Stimulated activated CD4-positive, alpha-beta T cell treated with anti-CD3 and anti-CD28 coated beads, Interleukin-1b, Interleukin-23, amount 100 ng/mL, for 1 hour (primary cell): ENCODE measurements at regions not wholly inside any gene's neighbourhood (a gene's known extent, or its start where the extent isn't known, plus 50 kb on each side); places are given as distances from the start of the nearest gene placed in this dataset.

Experiments used
- DNase-seq, 2 donors: peaks; one replicate each; pipeline ENCODE4 v3.0.0-alpha.2; 2020; ENCODE audit warnings: low read depth in 2 of 2

DNA sequence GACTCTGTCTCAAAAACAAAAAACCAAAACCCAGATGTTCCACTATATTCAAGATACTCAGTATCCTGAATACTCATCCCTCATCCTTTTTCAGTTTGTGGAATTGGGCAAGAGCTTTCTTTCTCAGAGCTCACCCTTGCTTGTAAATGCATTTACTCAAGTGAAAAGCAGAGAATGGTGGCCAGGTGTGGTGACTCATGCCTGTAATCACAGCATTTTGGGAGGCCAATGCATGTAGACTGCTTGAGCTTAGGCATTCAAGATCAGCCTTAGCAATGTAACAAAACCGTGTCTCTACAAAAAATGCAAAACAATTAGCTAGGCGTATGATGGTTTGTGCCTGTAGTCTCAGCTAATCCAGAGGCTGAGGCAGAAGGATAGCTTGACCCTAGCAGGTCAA is 553.2 kb upstream of the AMELY start:
- no peak for DNase-seq

DNA sequence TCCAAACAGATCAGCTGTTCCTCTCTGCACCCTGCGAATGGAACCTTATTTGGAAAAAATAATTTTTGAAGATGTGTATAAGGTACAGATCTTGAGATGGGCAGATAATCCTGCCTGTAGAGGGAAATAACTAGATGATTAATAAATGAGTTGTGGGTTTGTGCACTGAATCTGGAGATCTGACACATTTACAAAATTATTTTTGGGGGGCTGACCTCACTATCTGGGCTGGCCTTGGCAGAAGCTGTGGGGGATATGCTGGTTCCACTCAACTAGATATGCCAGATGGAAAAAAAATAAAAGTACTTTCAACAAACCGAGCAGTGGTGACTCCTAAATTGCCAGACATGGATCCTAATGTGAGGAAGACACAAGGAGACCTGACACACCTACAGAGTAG is 552.2 kb upstream of the AMELY start:
- no peak for DNase-seq

DNA sequence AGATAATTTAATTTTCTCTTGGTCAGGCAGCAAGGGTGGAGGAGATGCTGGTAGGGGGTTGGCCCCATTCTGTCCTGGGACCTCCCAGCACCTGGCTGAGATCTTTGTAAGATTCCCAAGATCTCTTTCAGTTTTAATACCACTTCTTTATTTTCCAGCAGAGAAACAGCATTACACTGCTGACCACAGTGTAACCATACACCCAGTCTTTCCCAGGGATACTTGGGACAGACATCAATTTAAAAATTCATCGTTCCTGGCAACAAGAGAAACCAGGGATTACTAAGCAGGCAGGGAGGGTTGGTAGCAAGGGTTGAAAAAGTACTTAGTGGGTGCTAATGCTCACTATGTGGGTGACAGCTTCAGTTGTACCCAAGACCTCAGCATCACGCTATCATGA is 551.6 kb upstream of the AMELY start:
- DNase-seq = no peak

GRCh38 chrY:7462657-7463056 is 551.1 kb upstream of the AMELY start:
- no peak for DNase-seq

DNA sequence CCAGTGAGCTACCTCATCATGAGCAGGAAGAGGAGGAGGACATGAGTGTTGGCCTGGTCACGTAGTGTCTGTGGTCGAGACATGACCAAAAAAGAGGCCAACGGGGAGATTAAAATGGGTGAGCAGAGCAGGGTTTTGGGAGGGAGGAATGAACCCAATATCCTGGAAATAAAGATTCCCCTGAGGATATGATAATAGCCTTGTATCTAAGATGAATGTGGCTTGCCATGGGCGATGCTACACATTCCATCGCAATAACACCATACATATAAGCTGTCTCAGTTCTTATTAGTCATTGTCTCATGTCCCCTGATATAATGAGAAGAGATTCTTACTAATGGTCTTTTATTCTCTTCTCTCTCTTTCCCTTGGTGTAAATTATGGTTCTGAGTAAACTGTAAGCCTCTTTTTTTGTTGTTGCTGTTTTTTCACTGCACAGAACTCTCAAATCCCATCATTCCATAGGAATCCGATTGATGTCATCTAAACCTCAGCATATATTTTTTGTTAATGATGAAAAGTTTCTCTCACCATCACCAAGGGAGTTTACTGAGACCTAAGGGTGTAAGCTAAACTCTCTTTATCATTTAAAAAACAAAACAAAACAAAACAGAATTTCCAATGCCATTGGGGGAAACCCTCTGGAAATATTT is 550.4 kb upstream of the AMELY start:
- no peak for DNase-seq

- no peak for DNase-seq
Observed at GRCh38 chrY:7459802-7460201, 548.2 kb upstream of the AMELY start.

DNA sequence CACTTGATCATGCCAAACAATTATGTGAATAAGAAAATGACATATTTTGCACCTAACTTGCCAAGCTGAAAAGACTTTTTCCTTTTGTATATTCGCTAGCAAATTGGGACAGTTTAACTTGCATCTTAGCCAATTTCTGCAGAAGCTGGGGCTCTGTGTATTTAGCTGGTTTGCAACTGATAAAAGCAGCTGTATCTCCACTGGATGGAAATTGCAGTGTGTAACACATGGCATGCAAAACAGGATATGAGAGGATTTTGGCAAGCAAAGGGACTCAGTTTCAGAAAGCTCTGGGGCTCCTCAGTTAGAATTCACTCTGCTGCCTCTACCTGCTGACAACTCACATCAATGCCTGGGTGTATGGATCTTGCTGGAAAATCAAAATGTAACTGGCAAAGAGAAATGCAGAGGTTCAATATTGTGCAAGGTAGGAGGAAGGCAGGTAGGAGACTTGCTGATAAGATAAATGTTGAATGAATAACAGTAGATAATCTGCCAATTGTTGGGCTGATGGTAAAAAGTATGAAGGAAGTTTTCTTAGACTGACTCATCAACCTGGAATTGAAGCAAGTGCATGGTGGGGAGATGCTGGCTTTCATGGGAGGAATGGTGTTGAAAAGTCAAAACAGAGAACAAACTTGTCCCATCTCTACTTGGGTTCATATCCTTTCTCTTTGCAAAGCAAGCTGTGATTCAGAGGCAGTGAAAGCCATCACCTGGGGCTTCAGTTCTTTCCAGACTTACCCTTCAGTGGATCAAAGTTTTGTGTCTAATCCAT is 546.9 kb upstream of the AMELY start:
- no peak for DNase-seq

GRCh38 chrY:7457286-7458015 is 545.9 kb upstream of the AMELY start:
- DNase-seq = no peak

- no peak for DNase-seq
Observed at GRCh38 chrY:7455626-7456025, 544.1 kb upstream of the AMELY start.

- DNase-seq = no peak
Observed at GRCh38 chrY:7453336-7453735, 541.8 kb upstream of the AMELY start.

DNA sequence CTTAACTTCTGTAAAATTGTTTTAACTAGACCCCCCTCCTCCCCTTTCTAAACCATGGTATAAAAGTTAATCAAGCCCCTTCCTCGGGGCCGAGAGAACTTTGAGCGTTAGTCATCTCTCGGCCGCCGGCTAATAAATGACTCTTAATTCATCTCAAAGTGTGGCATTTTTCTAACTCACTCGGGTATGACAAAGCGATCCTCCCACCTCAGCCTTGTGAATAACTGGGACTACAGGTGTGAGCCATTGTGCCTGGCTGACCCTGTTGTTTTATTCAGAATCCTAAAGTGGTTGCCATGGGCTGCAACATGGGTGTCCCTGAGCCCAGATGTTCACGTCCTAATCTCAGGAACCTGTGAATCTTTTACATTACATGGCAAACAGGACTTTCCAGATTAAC is 540.7 kb upstream of the AMELY start:
- DNase-seq = no peak

DNA sequence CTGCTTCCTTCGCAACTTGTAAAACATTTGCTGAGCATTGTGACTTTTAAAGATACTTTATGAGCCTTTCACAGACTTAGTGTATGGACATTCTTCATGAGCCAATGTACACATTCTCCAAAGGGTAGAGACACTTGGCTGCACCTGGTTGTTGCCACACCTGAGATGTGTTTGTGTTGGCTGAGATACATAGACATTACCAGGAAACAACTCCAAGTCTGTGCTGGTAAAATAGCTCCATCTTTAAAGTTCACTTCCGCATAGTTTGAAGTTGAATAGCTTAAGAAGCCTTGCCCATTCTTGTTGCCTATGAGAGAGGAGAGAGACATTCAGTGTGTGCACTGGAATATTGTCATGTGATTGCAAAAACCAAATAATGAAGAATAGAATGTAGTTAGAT is 538.3 kb upstream of the AMELY start:
- DNase-seq = no peak

DNA sequence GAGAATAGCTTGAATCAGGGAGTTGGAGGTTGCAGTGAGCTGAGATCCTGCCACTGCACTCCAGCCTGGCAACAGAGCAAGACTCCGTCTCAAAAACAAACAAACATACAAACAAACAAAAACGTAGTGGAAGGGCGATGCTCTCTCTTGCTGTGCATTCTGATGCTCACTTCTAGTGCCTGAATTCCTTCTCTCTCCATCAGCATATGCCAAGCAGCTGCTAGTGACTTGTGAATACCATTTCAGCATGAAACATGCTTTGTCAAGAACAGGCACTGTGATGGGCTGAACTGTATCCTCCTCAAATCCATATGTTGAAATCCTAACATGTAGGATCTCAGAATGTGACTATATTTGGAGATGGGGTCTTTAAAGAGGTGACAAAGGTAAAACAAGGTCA is 537.1 kb upstream of the AMELY start:
- DNase-seq = no peak

- no peak for DNase-seq
Observed at GRCh38 chrY:7447881-7448516, 536.4 kb upstream of the AMELY start.

DNA sequence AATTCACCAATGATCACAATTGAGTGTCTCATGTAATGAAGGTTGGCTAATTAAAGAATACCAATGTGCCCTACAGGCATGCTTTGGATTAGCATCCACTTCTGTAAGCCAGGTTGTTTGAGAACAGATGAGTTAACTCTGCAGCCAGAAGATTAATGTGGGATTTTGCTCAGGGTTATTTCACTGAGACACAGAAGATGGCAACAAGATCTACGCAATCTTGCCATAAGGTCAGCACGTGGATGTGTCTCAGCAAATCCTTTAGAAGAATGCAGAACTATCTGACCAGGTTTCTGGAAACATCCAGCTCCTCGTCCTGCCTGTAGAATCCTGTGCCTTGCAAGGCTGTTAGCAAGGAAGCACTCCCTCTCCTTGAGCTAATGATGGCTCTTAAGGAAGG is 532.6 kb upstream of the AMELY start:
- no peak for DNase-seq

DNA sequence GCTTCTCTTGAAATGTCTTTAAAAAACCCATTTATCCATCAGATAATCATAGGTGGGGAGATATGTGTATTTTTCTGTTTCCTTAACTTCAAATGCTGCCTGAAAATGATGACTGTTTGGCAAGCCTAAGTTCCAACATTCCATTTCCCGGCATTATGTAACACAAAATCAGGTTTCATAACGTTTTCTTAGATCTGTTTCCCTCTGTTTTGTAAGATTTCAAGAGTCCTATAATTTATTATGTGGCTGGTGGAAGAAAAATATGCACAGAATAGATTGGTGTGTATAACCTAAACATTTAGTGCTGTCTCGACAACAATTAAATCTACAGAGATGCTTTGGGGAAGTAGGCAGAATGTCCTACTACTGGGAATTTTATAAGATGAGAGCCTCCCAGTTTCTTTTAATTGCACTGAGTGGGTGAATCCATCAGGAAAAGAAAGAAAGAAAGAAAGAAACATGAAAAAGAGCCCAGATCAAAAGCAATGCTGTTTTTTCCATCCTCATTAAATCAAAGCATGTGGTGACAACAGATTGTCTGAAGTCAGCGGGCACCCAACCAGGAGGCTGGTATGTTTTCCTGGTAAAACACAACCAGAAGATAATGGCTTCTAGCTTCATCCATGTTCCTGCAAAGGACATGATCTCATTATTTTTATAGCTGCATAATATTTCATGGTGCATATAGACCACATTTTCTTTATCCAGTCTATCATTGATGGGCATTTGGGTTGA is 529.4 kb upstream of the AMELY start:
- no peak for DNase-seq

- DNase-seq = no peak
Observed at GRCh38 chrY:7437086-7437485, 525.5 kb upstream of the AMELY start.

- no peak for DNase-seq
Observed at GRCh38 chrY:7433817-7434809, 522.6 kb upstream of the AMELY start.

DNA sequence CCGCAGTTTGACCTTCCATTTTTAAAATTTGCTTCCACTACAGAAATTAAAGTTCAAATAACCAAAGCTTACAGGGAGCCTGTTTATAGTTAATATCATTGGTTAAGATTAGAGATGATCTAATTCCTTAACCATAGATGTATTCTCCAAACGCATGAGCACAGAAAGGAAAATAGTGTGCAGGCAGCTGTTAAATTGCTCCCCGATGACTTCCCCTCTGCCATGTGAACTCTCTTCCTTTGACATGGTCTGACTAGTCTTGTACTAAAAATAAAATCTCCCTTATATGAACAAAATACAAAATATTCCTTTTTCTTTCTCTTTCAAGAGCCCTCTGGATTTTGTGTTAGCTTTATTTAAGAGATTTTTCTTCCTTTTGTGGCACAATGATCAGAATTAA is 507.6 kb upstream of the AMELY start:
- DNase-seq = no peak

DNA sequence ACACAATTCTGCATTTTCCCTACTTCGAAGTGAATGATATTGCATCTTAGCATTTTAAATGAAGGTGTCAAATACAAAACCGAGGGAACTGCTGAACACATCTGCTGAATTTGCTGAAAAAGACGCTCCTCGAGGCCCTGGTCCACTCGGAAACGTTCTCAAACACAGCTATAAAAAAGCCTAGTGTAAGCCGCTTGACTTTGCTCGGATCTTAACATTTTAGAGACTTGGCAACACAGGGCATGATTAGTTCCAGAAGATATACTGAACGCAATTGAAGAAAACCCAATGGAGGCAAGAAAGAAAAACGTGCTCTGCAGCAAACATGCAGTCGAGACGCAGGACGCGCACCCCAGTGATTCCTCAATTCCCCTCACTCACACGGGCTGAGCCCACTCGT is 506.4 kb upstream of the AMELY start:
- DNase-seq = no peak

GRCh38 chrY:7416406-7416805 is 504.9 kb upstream of the AMELY start:
- DNase-seq = no peak
